GM23338 (cell line): ENCODE measurements at regions not wholly inside any gene's neighbourhood (a gene's known extent, or its start where the extent isn't known, plus 50 kb on each side); places are given as distances from the start of the nearest gene placed in this dataset.

ENCODE experiments used
- ATAC-seq: fragments of 200-7000 bp; cut with Tn5 transposase; 3 replicates; pipeline ENCODE4 v1.9.1; 2020
- DNase-seq: peaks from one replicate; pipeline ENCODE4 v3.0.0-alpha.2; 2015; ENCODE audit warnings: low spot score
- H2AFZ ChIP-seq: fragments of 200-600 bp; sonication (generic); 2 replicates; pipeline ENCODE4 v1.8.0; 2016; ENCODE audit warnings: antibody characterized with exemption, mild to moderate bottlenecking, moderate library complexity
- H3F3A ChIP-seq: fragments of 200-600 bp; sonication (generic); replicated peaks from 2 replicates; pipeline ENCODE4 v1.8.0; 2017; ENCODE audit warnings: antibody characterized with exemption, mixed run types, low read depth
- H3K27ac ChIP-seq: fragments of 200-600 bp; sonication (generic); 2 replicates; pipeline ENCODE4 v1.6.1; 2016; ENCODE audit warnings: low read depth
- H3K27me3 ChIP-seq: fragments of 200-600 bp; sonication (generic); 2 replicates; pipeline ENCODE4 v1.8.0; 2016; ENCODE audit warnings: mild to moderate bottlenecking, mixed run types, moderate library complexity; ENCODE audit not compliant: insufficient read depth
- H3K36me3 ChIP-seq: fragments of 200-600 bp; sonication (generic); 2 replicates; pipeline ENCODE4 v1.8.0; 2016; ENCODE audit warnings: mild to moderate bottlenecking; ENCODE audit not compliant: insufficient read depth
- H3K4me1 ChIP-seq: fragments of 200-600 bp; sonication (generic); 2 replicates; pipeline ENCODE4 v1.8.0; 2016; ENCODE audit warnings: mild to moderate bottlenecking, moderate library complexity; ENCODE audit not compliant: insufficient read depth
- H3K4me2 ChIP-seq: fragments of 200-600 bp; sonication (generic); 2 replicates; pipeline ENCODE4 v1.7.1; 2017; ENCODE audit warnings: mixed run types
- H3K4me3 ChIP-seq: fragments of 200-600 bp; sonication (generic); 2 replicates; pipeline ENCODE4 v1.6.1; 2016; ENCODE audit warnings: mixed run types
- H3K79me2 ChIP-seq: fragments of 200-600 bp; sonication (generic); replicated peaks from 2 replicates; pipeline ENCODE4 v1.8.0; 2017; ENCODE audit warnings: mild to moderate bottlenecking; ENCODE audit not compliant: insufficient read depth
- H3K9me2 ChIP-seq: fragments of 200-600 bp; sonication (generic); 2 replicates; pipeline ENCODE4 v1.8.0; 2017; ENCODE audit not compliant: insufficient read depth
- H4K20me1 ChIP-seq: fragments of 200-600 bp; sonication (generic); replicated peaks from 2 replicates; pipeline ENCODE4 v1.8.0; 2017; ENCODE audit warnings: mild to moderate bottlenecking; ENCODE audit not compliant: insufficient read depth
- H3K27ac Mint-ChIP-seq: 2 replicates; pipeline ENCODE4 v1.8.0; 2020; ENCODE audit warnings: inconsistent platforms, mild to moderate bottlenecking, moderate library complexity, mixed read lengths
- H3K27me3 Mint-ChIP-seq: 3 replicates; pipeline ENCODE4 v1.8.0; 2022; ENCODE audit warnings: low read depth, mild to moderate bottlenecking, moderate library complexity, mixed read lengths, inconsistent platforms; ENCODE audit not compliant: insufficient read depth, poor library complexity
- H3K36me3 Mint-ChIP-seq: 3 replicates; pipeline ENCODE4 v1.8.0; 2021; ENCODE audit warnings: low read depth, mild to moderate bottlenecking, inconsistent platforms, moderate library complexity, mixed read lengths
- H3K4me1 Mint-ChIP-seq: 3 replicates; pipeline ENCODE4 v1.8.0; 2020; ENCODE audit warnings: mild to moderate bottlenecking, inconsistent platforms, mixed read lengths
- H3K4me3 Mint-ChIP-seq: 3 replicates; pipeline ENCODE4 v1.8.0; 2021; ENCODE audit warnings: moderate library complexity, mild to moderate bottlenecking, inconsistent platforms, mixed read lengths
- H3K9me3 Mint-ChIP-seq: 3 replicates; pipeline ENCODE4 v1.8.0; 2020; ENCODE audit warnings: moderate library complexity, mild to moderate bottlenecking, inconsistent platforms, mixed read lengths
- CREB1 ChIP-seq: fragments of 250-450 bp; sonication (Bioruptor Pico); IDR thresholded peaks from 2 replicates; pipeline ENCODE4 v1.5.0; 2020; ENCODE audit warnings: low read depth, mild to moderate bottlenecking, moderate library complexity
- ETS1 ChIP-seq: IDR thresholded peaks from 2 replicates; pipeline ENCODE4 v1.6.1; 2016; ENCODE audit warnings: antibody characterized with exemption
- EZH2 ChIP-seq: fragments of 200-600 bp; sonication (generic); IDR thresholded peaks from one replicate; pipeline ENCODE4 v1.8.0; 2017; ENCODE audit warnings: antibody characterized with exemption, mild to moderate bottlenecking, low read depth; ENCODE audit not compliant: unreplicated experiment
- EZH2phosphoT487 ChIP-seq: fragments of 200-600 bp; sonication (generic); IDR thresholded peaks from one replicate; pipeline ENCODE4 v1.8.1; 2018; ENCODE audit warnings: antibody characterized with exemption; ENCODE audit not compliant: unreplicated experiment
- JUNB ChIP-seq: IDR thresholded peaks from one replicate; pipeline ENCODE4 v1.6.1; 2016; ENCODE audit warnings: antibody characterized with exemption; ENCODE audit not compliant: unreplicated experiment
- NANOG ChIP-seq: IDR thresholded peaks from 2 replicates; pipeline ENCODE4 v1.6.1; 2016; ENCODE audit warnings: antibody characterized with exemption, borderline replicate concordance
- POLR2AphosphoS5 ChIP-seq: IDR thresholded peaks from 2 replicates; pipeline ENCODE4 v1.6.1; 2016; ENCODE audit warnings: antibody characterized with exemption, low read depth
- REST ChIP-seq: IDR thresholded peaks from one replicate; pipeline ENCODE4 v1.6.1; 2018; ENCODE audit warnings: antibody characterized with exemption; ENCODE audit not compliant: unreplicated experiment
- STAT1 ChIP-seq: IDR thresholded peaks from one replicate; pipeline ENCODE4 v1.6.1; 2016; ENCODE audit warnings: antibody characterized with exemption; ENCODE audit not compliant: unreplicated experiment
- ZNF114 ChIP-seq: fragments of 250-450 bp; sonication (Bioruptor Pico); IDR thresholded peaks from 2 replicates; pipeline ENCODE4 v1.5.0; 2020; ENCODE audit warnings: mild to moderate bottlenecking, moderate library complexity
- ZNF331 ChIP-seq: fragments of 250-450 bp; sonication (Bioruptor Pico); IDR thresholded peaks from 2 replicates; pipeline ENCODE4 v1.5.0; 2020; ENCODE audit warnings: low read depth, mild to moderate bottlenecking, moderate library complexity
- ZNF462 ChIP-seq: fragments of 250-450 bp; sonication (Bioruptor Pico); IDR thresholded peaks from 2 replicates; pipeline ENCODE4 v1.5.0; 2020; ENCODE audit warnings: mild to moderate bottlenecking, moderate library complexity
- TF ChIP-seq, protein P1 (sequence below), 2 experiments: fragments of 200-600 bp in 1 of 2; sonication (generic) in 1 of 2; conservative IDR thresholded peaks; 2 replicates each; pipeline versions ENCODE4 v1.5.1 to v1.6.1; 2016 to 2017; ENCODE audit warnings: antibody characterized with exemption in 2 of 2, low read depth in 2 of 2, mild to moderate bottlenecking in 2 of 2, moderate library complexity in 1 of 2

DNA sequence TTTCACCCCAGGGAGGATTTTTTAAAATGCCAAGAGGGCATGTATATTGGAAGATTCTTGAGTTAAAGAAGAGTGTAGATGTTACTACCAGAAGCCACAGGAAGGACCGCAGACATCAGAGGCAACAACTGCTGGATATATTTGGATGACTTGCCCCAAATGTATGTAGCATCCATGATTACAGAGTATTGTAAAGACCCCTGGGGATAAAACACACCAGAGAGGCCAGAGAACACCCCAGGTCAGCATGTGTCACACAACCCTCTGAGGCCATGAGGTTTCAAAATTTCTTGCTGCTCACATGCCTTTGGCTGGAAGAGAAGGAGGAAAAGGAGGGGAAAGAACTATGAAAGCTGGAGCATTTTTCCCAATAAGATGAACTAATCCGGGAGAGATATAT is 108.0 kb upstream of the LSM8 start:
- H4K20me1 ChIP-seq, result no peaks in the 10 kb centered on the region
- ATAC-seq (no peak), DNase-seq (no peak)
- Mint-ChIP-seq H3K4me3 (no peak overlapping the region), H3K4me1 (peaks cover 3% of the 10 kb centered on the region; the same call in 2 of the 3 replicates), H3K27ac (no peak overlapping the region), H3K9me3 (no peaks in the 10 kb centered on the region), H3K36me3 (no peaks in the 10 kb centered on the region), H3K27me3 (no peaks in the 10 kb centered on the region)
- no peaks in the 10 kb centered on the region for H3K79me2 ChIP-seq
- H3K9me2 ChIP-seq, result peaks cover 3% of the 10 kb centered on the region; the same call in 1 of the 2 replicates
- TF ChIP-seq, protein P1, sequence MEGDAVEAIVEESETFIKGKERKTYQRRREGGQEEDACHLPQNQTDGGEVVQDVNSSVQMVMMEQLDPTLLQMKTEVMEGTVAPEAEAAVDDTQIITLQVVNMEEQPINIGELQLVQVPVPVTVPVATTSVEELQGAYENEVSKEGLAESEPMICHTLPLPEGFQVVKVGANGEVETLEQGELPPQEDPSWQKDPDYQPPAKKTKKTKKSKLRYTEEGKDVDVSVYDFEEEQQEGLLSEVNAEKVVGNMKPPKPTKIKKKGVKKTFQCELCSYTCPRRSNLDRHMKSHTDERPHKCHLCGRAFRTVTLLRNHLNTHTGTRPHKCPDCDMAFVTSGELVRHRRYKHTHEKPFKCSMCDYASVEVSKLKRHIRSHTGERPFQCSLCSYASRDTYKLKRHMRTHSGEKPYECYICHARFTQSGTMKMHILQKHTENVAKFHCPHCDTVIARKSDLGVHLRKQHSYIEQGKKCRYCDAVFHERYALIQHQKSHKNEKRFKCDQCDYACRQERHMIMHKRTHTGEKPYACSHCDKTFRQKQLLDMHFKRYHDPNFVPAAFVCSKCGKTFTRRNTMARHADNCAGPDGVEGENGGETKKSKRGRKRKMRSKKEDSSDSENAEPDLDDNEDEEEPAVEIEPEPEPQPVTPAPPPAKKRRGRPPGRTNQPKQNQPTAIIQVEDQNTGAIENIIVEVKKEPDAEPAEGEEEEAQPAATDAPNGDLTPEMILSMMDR (conservative IDR thresholded peaks at IDR 0.05; ENCODE audit: low read depth in 2 of 2), result no peak
- TF ChIP-seq ZNF331 (CRISPR knock-in tag), result no peak
- no peak for TF ChIP-seq REST
- TF ChIP-seq ZNF462 (CRISPR knock-in tag), result no peak
- TF ChIP-seq JUNB, result no peak
- TF ChIP-seq CREB1 (CRISPR knock-in tag), result no peak
- TF ChIP-seq POLR2AphosphoS5, result no peak
- TF ChIP-seq NANOG, result no peak
- TF ChIP-seq ETS1, result no peak
- no peak for TF ChIP-seq EZH2
- TF ChIP-seq STAT1, result no peak
- TF ChIP-seq EZH2phosphoT487, result no peak
- no peak for TF ChIP-seq ZNF114 (CRISPR knock-in tag)
- H3K4me1 ChIP-seq, result no peaks in the 10 kb centered on the region
- H3K27ac ChIP-seq, result no peak overlapping the region
- no peak overlapping the region for H2AFZ ChIP-seq
- H3K27me3 ChIP-seq, result no peaks in the 10 kb centered on the region
- no peaks in the 10 kb centered on the region for H3K36me3 ChIP-seq
- no peak overlapping the region for H3K4me2 ChIP-seq
- no peak overlapping the region for H3K4me3 ChIP-seq
- no peaks in the 10 kb centered on the region for H3F3A ChIP-seq
